ENCODE measurements at regions not wholly inside any gene's neighbourhood (a gene's known extent, or its start where the extent isn't known, plus 50 kb on each side); places are given as distances from the start of the nearest gene placed in this dataset.
A peak's percentile ranks its signal among the peaks of the same experiment; 100 is the strongest.
"Not testable (repeated sequence)": the region's sequence is repeated elsewhere in the genome, so short reads cannot be mapped to it uniquely, and the experiment has no call there.

DNA sequence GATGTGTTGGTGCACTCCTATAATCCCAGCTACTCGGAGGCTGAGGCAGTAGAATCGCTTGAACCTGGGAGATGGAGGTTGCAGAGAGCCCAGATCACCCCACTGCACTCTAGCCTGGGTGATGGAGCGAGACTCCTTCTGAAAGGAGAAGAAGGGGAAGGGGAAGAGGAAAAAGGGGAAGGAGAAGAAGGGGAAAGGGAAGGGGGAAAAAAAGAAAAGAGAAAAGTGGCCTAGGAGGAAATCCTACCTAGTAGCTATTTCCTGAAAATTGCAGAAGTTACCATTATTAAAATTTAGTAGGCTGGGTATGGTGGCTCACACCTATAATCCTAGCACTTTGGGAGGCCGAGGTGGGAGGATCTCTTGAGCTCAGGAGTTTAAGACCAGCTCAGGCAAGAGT lies 67.4 kb downstream of the ARRDC3 start:
- DNase-seq (ENCODE audit: low read depth in 2 of 2) = no peak

DNA sequence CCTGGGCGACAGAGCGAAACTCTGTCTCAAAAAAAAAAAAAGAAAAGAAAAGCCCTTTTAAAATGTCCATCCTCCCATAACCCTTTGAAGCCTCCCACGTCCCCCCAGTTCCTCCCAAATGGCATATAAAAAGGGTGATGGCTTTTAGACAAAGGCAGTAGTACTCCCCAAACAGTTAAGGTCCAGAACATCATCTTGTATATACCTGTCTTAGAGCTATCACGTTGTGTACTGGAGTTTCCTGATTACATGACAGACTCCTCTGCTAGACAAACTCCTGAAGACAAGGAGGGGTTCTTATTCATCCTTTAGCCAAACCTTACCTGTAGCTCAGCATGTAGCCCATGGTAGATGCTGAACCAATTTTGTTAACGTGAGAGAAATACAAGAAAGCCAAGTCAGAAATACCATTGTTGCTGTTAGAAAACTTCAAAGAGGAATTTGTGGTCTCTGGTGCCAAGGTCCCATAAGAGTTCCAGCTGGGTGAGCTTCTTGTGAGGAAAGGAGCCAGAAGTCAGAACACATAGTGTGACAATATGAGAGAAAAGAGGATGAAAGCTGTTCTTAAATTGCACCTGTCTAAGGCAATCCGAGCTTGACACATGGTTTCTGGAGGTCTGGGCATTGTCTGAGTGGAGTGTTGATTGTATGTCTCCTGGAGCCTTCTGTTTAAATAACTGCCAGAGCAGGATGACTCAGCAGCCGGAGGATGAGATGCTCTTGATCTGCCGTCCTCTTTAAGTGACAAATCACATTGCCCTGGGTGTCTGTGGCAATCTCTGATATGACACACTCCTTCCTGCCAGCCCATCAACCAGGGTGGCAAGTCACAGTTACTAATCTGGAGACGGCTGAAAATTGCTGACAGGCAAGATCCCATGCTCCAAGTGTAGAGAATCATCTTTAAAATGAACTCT lies 69.1 kb downstream of the ARRDC3 start:
- DNase-seq (ENCODE audit: low read depth in 2 of 2) = peak; percentile 47 to 70

DNA sequence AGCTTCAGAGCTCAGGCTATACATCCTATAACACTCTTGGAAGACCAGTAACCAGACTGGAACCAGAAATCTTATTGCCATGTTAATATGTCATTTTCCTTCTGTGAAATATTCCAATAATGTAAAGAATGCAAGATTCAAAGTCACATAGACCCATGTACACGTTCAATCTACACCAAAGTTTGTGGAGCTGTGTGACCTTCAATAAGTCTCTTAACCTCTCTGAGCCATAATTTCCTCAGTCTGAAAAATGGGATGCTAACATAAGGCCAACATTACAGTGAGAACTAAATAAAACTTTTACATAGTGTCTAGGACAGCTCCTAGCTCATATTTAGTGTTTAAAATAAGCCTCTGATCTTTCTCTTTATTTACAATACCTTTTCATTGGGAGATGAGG lies 70.4 kb downstream of the ARRDC3 start:
- no peak for DNase-seq (ENCODE audit: low read depth in 2 of 2)

DNA sequence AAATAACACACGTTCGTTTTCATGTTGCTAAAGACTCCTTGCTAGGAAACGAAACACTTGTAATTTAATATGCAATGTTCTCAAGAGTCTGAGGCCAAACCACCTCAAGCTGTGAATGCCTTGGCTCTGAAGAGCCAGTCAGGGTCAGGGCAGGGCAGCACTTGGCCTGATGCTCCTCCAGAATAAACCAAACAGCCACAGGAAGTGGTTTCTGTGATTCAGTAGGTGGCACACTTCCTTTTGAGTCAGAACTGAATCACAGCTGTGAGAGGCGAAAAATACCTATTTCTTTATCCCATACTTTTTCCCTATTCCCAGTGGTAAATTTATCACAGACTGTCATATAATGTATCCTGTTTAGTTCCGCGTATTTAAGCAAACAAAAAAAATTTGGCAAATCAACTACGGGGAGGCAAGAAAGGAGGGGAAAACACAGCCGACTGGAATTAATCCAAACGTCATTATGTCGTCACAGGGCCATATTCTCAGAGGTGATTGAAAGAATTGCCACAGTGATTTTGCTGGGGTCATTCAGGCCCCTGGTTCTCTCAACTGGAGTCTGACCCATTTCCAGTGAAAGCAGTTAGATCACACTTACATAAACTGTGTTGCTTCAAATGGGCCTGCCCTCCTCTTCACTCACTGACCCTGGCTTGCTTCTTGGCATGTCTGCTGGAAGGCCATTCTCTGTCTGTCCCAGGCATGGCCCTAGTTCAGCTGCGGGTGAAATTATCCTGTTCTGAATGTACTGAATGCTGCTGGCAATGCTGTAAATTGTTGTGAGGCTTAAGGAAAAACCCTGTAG lies 71.2 kb downstream of the ARRDC3 start:
- DNase-seq (ENCODE audit: low read depth in 2 of 2) = peak in 1 of 2 donors; percentile 34

DNA sequence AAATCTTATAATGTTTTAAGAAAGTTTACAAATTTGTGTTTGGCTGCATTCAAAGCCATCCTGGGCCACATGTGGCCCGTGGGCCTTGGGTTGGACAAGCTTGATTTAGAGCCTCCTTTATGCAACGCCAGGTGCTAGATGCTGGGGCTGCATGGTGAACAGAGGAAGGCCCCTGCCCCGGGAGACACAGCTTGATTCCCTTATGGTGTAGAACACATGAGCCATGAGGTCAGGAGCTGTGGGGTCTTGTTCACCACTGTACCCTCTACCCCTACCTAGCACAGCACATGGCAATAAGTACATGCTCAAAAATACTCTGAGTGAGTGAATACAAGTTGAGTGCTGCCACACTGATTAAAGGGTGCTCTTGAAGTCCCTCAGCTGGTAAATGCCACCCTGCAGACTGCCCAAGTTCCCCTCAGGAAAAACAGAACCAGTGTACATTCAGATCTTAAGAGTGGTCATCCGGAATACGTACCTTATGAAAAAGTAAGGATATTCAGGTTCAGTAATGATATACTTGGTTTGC lies 71.9 kb downstream of the ARRDC3 start:
- no peak for DNase-seq (ENCODE audit: low read depth in 2 of 2)

DNA sequence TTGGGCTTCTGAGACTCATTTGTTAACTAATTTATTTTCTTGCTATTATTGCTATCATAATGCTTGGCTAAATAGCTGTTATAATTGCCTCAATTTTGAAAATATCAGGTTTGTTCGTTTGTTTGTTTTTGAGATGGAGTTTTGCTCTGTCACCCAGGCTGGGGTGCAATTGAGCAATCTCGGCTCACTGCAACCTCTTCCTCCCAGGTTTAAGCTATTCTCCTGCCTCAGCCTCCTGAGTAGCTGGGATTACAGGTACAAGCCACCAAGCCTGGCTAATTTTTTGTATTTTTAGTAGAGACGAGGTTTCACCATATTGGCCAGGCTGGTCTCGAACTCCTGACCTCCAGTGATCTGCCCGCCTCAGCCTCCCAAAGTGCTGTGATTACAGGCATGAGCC lies 75.0 kb downstream of the ARRDC3 start:
- not testable (repeated sequence) for DNase-seq (ENCODE audit: low read depth in 2 of 2)

DNA sequence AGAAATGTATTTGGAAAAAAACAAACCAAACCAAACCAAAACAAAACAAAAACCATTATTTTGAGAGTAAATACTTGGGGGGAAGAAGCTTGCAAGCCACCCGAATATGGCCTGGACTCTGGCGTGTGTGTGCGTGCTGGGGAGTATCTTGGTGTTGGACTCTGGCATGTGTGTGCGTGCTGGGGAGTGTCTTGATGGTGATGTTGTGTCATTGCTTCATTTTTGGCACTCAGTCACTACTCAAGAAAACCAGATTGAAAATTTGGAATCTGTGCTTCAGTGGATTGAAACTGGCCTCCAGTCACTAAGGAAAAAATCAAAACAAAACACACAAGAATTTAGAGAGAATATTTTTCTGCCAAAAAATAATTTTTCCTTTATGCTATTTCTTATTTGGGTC lies 76.1 kb downstream of the ARRDC3 start:
- DNase-seq (ENCODE audit: low read depth in 2 of 2) = no peak

DNA sequence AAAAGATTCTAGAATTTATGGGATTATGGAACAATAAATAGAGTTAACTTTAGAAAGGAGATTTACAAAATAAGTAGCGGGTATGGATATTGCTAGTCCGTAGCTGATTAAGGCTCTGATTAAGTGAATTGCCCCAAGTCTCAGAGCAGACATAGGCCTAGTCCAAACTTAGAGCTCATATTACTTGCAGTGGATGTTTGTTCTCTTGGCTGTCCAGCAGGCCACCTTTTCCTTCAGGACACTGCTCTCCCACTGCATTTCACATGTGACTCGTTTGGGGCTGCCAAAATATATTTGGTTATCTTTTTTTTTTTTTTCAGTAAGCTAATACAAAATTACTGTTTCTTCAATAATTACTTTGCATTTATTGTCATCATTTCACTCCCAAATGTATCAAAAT lies 76.6 kb downstream of the ARRDC3 start:
- DNase-seq (ENCODE audit: low read depth in 2 of 2) = no peak

DNA sequence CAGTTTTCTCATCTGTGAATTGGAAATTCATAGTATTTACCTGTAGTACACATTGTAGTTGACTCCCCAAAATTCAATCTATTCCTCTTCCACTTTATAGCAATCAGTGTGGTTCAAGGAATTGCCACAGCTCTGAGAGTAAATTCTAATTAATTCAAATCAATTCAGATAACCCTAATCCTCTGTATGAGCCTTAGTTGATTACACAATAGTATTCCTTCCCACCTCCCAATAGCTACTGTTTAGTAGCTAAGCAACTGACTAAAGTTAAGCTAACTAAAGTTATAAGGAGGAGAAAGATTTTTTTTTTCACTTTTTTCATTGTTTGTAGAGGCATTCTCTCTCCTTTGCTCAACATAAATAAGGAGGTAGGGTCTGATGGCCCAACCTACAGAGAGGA lies 77.5 kb downstream of the ARRDC3 start:
- no peak for DNase-seq (ENCODE audit: low read depth in 2 of 2)

DNA sequence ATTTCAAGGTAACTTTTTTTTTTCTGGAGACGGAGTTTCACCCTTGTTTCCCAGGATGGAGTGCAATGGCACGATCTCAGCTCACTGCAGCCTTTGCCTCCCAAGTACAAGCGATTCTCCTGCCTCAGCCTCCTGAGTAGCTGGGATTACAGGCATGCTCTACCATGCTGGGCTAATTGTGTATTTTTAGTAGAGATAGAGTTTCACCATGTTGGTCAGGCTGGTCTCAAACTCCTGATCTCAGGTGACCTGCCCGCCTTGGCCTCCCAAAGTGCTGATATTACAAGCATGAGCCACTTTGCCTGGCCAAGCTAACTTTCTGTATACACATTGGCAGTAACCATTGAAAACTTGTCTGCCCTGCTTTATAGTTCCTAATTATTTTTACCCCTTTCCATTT lies 79.1 kb downstream of the ARRDC3 start:
- not testable (repeated sequence) for DNase-seq (ENCODE audit: low read depth in 2 of 2)

DNA sequence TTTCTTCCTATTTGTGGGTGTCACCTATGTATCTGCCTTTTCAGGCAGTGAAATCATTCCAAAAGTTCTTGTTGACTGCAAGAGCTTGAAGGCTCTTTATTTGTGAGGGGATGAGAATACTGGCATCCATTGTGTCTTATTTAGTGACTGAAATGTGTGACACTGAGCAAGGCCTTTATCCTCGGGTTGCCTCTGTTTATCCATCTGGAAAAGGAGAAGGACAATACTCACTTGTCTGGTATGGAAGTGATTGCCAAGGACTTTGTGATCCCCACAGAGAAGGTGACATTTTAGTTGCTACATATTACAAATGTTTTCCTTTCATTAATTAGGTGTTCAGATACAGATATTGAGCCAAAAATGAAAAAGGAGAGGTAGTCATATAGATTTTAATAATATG lies 80.2 kb downstream of the ARRDC3 start:
- DNase-seq (ENCODE audit: low read depth in 2 of 2) = no peak

DNA sequence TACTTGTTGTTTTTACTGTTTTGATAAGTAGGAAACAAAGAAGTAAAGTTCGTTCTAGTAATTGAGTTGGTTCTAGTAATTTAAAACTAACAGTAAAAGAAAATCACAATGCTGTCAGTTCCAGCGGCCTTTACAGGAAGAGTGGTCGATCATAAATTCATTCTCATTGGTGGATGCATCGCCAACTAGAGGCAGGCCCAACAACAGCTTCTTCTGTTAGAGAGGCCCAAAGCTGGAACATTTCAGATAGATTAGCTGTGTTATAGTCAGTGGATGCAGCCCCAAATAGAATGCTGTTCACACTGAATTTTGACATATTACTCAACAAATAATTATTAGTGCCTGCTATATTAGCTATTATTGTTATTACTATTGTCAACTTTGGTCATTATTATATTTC lies 80.8 kb downstream of the ARRDC3 start:
- no peak for DNase-seq (ENCODE audit: low read depth in 2 of 2)

DNA sequence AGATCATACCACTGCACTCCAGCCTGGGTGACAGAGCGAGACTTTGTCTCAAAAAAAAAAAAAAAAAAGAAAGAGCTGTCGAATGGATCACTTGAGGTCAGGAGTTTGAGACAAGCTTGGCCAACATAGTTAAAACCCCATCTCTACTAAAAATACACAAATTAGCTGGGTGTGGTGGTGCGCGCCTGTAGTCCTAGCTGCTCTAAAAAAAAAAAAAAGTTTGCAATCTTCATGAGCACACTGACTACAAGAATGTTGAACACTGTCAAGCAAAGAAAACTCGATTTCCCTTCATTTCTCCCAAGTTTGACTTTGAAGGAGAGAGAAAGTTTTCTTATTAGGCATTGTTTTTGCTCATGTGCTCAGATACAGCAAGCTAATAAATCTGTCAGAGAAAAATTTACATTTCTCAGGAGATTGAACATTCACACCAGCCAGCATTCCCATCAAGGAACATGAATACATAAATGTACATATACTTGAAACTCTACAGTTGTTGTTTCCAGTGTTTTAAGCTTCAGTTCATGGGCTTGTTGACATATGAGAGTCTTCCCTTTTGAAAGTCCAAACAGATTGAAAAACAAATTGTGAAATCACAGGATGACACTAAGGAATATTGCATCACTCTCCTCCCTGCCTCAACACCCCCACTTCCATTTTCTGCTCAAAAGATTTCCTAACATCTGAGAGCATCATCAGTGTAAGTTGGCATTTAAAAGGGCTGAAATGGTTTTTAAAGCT lies 81.8 kb downstream of the ARRDC3 start:
- no peak for DNase-seq (ENCODE audit: low read depth in 2 of 2)

DNA sequence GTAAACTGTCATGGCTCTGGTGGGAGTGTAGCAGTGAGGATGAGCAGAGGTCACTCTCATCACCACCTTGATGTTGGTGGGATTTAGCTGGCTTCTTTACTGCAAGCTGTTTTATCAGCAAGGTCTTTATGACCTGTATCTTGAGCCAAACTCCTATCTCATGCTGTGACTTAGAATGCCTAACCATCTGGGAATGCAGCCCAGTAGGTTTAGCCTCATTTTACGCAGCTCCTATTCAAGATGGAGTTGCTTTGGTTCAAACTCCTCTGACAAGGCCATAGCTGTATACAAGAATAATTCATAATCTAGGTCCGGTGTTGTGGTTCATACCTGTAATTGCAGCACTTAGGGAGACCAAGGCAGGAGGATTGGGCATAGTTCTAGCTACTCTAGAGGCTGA lies 85.1 kb downstream of the ARRDC3 start:
- no peak for DNase-seq (ENCODE audit: low read depth in 2 of 2)

DNA sequence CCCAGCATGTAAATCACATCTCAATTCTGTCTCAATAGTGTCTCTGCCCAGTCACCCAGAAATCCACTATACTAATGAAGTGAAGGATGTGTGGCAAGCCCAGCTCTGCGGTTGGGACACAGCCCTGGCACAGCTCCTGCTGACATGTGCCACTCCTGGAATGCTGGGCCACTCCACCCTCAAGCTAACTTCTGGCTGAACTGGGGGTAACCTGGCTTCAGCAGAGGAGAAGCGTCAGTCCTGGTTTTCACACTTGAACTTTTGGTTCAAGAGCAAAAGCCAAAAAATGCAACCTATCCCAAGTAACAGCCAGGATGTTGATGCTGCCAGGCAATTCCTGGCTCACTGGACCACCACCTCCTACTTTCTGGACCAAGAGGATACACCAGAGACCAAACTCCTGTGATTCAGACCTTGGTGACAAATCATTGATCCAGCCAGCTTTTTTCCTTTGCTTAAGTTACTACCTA lies 86.4 kb downstream of the ARRDC3 start:
- no peak for DNase-seq (ENCODE audit: low read depth in 2 of 2)

DNA sequence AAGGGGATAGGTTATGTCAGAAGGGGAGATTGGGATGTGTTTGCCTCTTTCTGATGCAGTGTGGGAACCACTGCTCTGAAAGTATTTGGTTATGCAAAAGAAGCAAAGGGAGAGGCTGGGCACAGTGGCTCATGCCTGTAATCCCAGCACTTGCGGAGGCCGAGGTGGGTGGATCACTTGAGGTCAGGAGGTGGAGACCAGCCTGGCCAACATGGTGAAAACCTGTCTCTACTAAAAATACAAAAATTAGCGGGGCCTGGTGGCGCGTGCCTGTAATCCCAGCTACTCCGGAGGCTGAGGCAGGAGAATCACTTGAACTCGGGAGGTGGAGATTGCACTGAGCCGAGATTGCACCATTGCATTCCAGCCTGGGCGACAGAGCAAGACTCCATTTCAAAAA lies 87.0 kb downstream of the ARRDC3 start:
- not testable (repeated sequence) for DNase-seq (ENCODE audit: low read depth in 2 of 2)

DNA sequence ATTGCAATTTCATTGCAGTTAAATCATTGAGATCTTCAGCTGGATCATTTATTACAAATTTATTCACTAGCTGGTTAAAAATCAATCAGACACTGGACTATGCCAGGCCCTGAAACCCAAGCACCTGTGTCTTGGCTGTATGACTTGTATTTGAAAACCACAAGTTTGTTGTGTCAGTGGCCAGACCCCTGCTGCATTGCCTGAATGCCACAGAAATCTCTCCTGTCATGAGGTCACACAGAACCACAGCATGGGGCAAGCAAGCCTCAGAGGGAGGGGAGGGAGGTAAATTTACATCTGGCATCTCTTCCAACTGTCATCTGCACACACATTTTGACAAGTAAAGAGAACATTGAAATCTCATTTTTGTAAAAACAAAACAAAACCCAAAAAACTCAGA lies 90.0 kb downstream of the ARRDC3 start:
- DNase-seq (ENCODE audit: low read depth in 2 of 2) = no peak

DNA sequence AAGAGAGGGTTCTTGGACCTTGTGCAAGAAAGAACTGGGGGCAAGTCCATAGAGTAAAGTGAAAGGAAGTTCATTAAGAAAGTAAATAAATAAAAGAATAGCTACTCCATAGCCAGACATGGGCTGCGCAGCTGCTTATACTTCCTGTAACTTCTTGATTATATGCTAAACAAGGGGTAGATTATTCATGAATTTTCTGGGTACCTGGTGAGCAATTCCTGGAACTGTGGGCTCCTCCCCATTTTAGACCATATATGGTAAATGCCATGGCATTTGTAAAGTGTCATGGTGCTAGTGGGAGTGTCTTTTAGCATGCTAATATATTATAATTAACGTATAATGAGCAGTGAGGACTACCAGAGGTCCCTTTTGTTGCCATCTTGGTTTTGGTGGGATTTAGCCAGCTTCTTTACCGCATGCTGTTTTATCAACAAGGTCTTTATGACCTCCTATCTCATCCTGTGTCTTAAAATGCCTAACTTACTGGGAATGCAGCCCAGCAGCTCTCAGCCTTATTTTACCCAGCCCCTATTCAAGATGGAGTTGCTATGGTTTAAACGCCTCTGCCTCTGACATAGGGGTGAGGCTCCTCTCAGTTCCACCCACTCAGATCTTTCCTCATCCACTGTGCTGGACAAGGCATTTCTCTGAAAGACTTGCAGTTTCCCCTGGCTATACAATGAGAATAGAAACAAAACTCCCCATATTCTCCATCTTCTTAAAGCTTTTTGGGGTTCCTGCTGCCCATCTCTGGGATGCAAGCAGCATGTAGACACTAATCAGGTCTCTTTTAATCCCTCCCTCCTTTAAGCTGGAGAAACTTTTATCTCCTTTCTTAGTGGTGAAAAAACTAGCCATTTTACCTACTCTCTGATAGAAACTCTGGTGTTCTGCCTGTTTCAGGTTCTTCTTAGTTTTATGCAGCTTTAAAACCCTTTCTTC lies 91.2 kb downstream of the ARRDC3 start:
- no peak for DNase-seq (ENCODE audit: low read depth in 2 of 2)

DNA sequence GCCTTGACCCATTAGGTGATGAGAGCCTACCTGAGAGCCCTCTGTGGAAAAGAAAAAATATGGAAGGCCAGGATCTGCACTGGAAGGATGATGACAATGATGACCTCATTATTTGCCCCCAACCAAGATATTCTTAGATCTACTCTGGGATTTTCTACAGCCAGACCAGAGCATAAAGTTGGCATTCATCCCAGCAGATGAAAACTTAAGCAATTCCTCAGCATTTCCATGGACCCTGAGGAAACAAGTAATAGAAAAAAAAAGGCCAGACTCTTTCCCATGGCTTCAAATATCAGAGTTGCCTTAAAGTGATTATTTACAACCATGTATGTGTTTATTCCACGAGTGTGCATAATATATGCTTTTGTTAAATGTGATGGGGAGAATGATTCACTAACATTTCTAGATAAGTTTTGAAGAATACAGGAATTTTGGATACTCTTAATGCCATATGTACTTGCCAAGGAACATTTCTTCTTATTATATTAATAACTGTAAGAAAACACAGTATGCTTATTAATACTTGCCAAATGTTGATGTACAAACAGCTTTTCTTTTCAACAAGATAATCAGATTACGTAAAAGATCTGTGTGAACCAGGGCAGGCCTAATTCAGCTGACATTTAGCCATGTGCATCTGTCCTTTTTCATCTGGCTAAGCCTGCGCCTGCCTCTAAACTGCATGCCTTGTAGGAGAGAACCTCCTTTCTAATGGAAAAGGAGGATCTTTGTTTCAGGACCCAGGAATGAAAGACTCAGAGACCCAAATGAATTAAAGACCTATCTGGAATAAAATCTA lies 94.8 kb downstream of the ARRDC3 start:
- DNase-seq (ENCODE audit: low read depth in 2 of 2) = no peak

DNA sequence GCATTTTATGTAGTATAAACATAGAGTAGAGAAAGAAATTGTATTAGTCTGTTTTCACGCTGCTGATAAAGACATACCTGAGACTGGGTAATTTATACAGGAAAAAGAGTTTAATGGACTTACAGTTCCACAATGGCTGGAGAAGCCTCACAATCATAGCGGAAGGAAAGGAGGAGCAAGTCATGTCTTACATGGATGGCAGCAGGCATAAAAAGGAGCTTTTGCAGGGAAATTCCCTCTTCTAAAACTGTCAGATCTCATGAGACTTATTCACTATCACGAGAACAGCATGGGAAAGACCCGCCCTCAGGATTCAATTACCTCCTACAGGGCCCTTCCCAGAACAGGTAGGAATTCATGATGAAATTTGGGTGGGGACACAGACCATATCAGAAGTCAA lies 98.1 kb downstream of the ARRDC3 start:
- DNase-seq (ENCODE audit: low read depth in 2 of 2) = not testable (repeated sequence)
